Transverse colon (tissue), 4 donors: ENCODE measurements at regions not wholly inside any gene's neighbourhood (a gene's known extent, or its start where the extent isn't known, plus 50 kb on each side); places are given as distances from the start of the nearest gene placed in this dataset.

Source experiments
- DNase-seq: peaks from one replicate; pipeline ENCODE4 v3.0.0-alpha.2; 2019
- H3K27ac ChIP-seq, 4 donors: fragments of 200-600 bp; sonication (generic); 2 replicates each; pipeline ENCODE4 v1.5.1; 2016 to 2018; ENCODE audit warnings: inconsistent platforms in 4 of 4
- H3K27me3 ChIP-seq: fragments of 200-600 bp; sonication (generic); 2 replicates; pipeline ENCODE4 v1.5.1; 2017; ENCODE audit warnings: inconsistent platforms
- H3K36me3 ChIP-seq, 4 donors: fragments of 200-600 bp; sonication (generic); 2 replicates each; pipeline ENCODE4 v1.5.1; 2017 to 2019; ENCODE audit warnings: inconsistent platforms in 4 of 4
- H3K4me1 ChIP-seq, 4 donors: fragments of 200-600 bp; sonication (generic); 2 replicates each; pipeline ENCODE4 v1.5.1; 2017 to 2020; ENCODE audit warnings: inconsistent platforms in 4 of 4
- H3K4me3 ChIP-seq, 4 donors: fragments of 200-600 bp; sonication (generic); 1 replicate in 1 of 4; 2 replicates in 3 of 4; pipeline versions ENCODE4 v1.5.1 to v1.6.1; 2017 to 2019; ENCODE audit warnings: inconsistent platforms in 4 of 4
- H3K9me3 ChIP-seq, 2 donors: fragments of 200-600 bp; sonication (generic); 2 replicates each; pipeline ENCODE4 v1.5.1; 2017 to 2019; ENCODE audit warnings: inconsistent platforms in 2 of 2
- EP300 ChIP-seq: sonication (generic); formaldehyde crosslinking; IDR thresholded peaks from one replicate; pipeline ENCODE4 v1.6.1; 2017; ENCODE audit warnings: antibody characterized with exemption, low read depth
- POLR2A ChIP-seq: fragments of 450-650 bp; IDR thresholded peaks from one replicate; pipeline ENCODE4 v1.6.1; 2016; ENCODE audit warnings: antibody characterized with exemption, mild to moderate bottlenecking, moderate library complexity
- POLR2AphosphoS5 ChIP-seq, 3 donors: sonication (generic); formaldehyde crosslinking; IDR thresholded peaks; one replicate each; pipeline ENCODE4 v1.6.1; 2016; ENCODE audit warnings: antibody characterized with exemption in 3 of 3
- WGBS, 2 donors: methylation state at CpG; one replicate each; pipeline ENCODE4 v1.1.5; 2018; ENCODE audit warnings: low coverage in 1 of 2; 5-methylcytosine and 5-hydroxymethylcytosine counted together
- in situ Hi-C, 4 donors: fragments of 200-750 bp; cut with MboI; loops; one replicate each; pipeline versions ENCODE4 v1.15.0 to v1.15.1; 2017; ENCODE audit warnings: low sequenced_read_pairs in 3 of 4, low pct_ligation_motif_present in 1 of 4, low pct_unique_long_range_greater_than_20kb in 1 of 4
- intact Hi-C: fragments of 100-400 bp; cut with DNase I; formaldehyde crosslinking; loops from one replicate; pipeline ENCODE4 v1.15.1; 2023; ENCODE audit warnings: low total_unique reads
- TF ChIP-seq, protein P1 (sequence below), 5 experiments: fragments of 200-600 bp in 3 of 5; fragments of 450-650 bp in 2 of 5; sonication (generic) in 3 of 5; IDR thresholded peaks; 1 replicate in 2 of 5; 2 replicates in 3 of 5; pipeline ENCODE4 v1.5.1; 2016 to 2017; ENCODE audit warnings: antibody characterized with exemption in 5 of 5, inconsistent platforms in 3 of 5, mild to moderate bottlenecking in 2 of 5, moderate library complexity in 1 of 5

DNA sequence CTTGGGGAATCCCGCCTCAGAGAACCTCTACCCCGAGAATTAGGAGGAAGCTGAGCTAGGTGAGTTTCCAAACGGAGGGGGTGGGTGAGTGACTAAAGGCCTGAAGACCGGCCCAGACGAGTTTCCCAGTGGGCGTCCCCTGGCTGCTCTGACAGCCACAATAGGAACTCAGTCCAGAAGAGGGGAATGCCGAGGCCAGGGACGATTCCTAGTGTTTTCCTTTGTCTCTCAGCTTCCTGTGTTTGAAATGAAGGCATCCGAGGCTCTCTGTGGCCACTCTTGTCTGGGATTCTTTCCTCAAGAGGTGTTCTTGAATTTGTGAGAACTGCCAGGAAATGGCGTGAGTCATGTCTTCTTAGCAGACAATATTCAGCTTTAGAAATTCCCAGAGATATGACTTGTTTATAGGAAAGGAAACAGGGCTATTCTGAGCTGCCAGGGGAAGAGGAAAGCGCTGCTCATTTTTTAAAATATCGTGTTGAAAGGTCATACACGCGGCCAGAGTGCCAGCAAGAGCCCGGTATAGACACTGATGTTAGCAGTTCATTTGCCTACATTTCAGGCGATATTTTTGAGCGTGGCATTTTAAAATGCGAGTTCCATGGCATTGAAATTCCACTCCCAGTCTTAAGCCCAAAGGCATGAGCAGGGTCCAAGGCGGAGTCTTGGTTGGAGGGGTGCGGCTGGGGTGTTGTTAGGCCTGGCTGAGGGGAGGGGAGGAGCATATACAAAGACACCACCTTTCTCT lies 169.1 kb upstream of the KLF7 start:
- in situ Hi-C loops: no loop called here
- H3K9me3 ChIP-seq: no peaks in the 10 kb centered on the region
- TF ChIP-seq, protein P1, sequence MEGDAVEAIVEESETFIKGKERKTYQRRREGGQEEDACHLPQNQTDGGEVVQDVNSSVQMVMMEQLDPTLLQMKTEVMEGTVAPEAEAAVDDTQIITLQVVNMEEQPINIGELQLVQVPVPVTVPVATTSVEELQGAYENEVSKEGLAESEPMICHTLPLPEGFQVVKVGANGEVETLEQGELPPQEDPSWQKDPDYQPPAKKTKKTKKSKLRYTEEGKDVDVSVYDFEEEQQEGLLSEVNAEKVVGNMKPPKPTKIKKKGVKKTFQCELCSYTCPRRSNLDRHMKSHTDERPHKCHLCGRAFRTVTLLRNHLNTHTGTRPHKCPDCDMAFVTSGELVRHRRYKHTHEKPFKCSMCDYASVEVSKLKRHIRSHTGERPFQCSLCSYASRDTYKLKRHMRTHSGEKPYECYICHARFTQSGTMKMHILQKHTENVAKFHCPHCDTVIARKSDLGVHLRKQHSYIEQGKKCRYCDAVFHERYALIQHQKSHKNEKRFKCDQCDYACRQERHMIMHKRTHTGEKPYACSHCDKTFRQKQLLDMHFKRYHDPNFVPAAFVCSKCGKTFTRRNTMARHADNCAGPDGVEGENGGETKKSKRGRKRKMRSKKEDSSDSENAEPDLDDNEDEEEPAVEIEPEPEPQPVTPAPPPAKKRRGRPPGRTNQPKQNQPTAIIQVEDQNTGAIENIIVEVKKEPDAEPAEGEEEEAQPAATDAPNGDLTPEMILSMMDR (IDR thresholded peaks at IDR 0.05): no peak
- TF ChIP-seq POLR2A: no peak
- TF ChIP-seq EP300: peak; percentile 86
- peak; percentile 58 to 70 (median 68) for TF ChIP-seq POLR2AphosphoS5 (IDR thresholded peaks at IDR 0.05)

GRCh38 chr2:207337234-207338219 lies 171.8 kb upstream of the KLF7 start:
- TF ChIP-seq, protein P1 (IDR thresholded peaks at IDR 0.05): no peak
- TF ChIP-seq POLR2A: no peak
- TF ChIP-seq POLR2AphosphoS5 (IDR thresholded peaks at IDR 0.05): no peak
- TF ChIP-seq EP300: no peak
- no peaks in the 10 kb centered on the region for H3K36me3 ChIP-seq
- peaks cover 0 to 5% (median 2%) of the 10 kb centered on the region in 4 donors for H3K4me1 ChIP-seq
- H3K4me3 ChIP-seq: no peak overlapping the region
- H3K9me3 ChIP-seq: no peaks in the 10 kb centered on the region
- in situ Hi-C loops (no loop called here), intact Hi-C loops (no loop called here)
- H3K27me3 ChIP-seq: no peaks in the 10 kb centered on the region
- no peak for DNase-seq
- WGBS, 2 donors: 53 to 70% methylated on average over 3 to 6 of the region's 6 CpGs
- H3K27ac ChIP-seq: no peak overlapping the region

More for the DNA sequence above, 169.1 kb upstream of the KLF7 start:
- intact Hi-C loops: loop anchor here (5.0 kb wide), 1 partner anchor 167 kb away; the partner anchor contains the start of gene KLF7
- no peaks in the 10 kb centered on the region for H3K27me3 ChIP-seq
- WGBS, 2 donors: 38 to 66% methylated on average over 7 to 20 of the region's 20 CpGs
- H3K36me3 ChIP-seq: no peaks in the 10 kb centered on the region
- H3K4me1 ChIP-seq: peaks cover 0 to 5% (median 2%) of the 10 kb centered on the region in 4 donors
- H3K4me3 ChIP-seq: peak overlapping the region in 3 of 4 donors; percentile 6 to 17 (median 8)
- peak; percentile 47 for DNase-seq
- peak overlapping the region; percentile 75 to 83 (median 79) for H3K27ac ChIP-seq

- in situ Hi-C loops: no loop called here
- intact Hi-C loops: no loop called here
- 95% methylated on average over 3 of the region's 3 CpGs for WGBS, 2 donors
These were observed 172.5 kb upstream of the KLF7 start for GRCh38 chr2:207338220-207338607.

More at GRCh38 chr2:207338220-207338607, 172.5 kb upstream of the KLF7 start:
- Histone ChIP-seq H3K4me3 (no peak overlapping the region), H3K9me3 (no peaks in the 10 kb centered on the region), H3K27ac (no peak overlapping the region), H3K36me3 (no peaks in the 10 kb centered on the region), H3K27me3 (no peaks in the 10 kb centered on the region), H3K4me1 (peaks cover 0 to 5% (median 2%) of the 10 kb centered on the region in 4 donors)
- TF ChIP-seq EP300: no peak
- TF ChIP-seq POLR2A: no peak
- TF ChIP-seq, protein P1 (IDR thresholded peaks at IDR 0.05): no peak
- TF ChIP-seq POLR2AphosphoS5 (IDR thresholded peaks at IDR 0.05): no peak
- DNase-seq: no peak
